ENCODE measurements at regions not wholly inside any gene's neighbourhood (a gene's known extent, or its start where the extent isn't known, plus 50 kb on each side); places are given as distances from the start of the nearest gene placed in this dataset.
"Not testable (repeated sequence)": the region's sequence is repeated elsewhere in the genome, so short reads cannot be mapped to it uniquely, and the experiment has no call there.

- 85% methylated on average over 12 of the region's 12 CpGs for WGBS
- not testable (repeated sequence) for H3K9me3 ChIP-seq (ENCODE audit: control insufficient read depth in 4 of 4, low read length in 3 of 4); H3K27me3 ChIP-seq (ENCODE audit: control insufficient read depth in 4 of 4, insufficient read depth in 4 of 4, low read length in 3 of 4); H3K9ac ChIP-seq (ENCODE audit: low read depth in 1 of 2, low read length in 2 of 2); H3K36me3 ChIP-seq (ENCODE audit: control insufficient read depth in 4 of 4, insufficient read depth in 3 of 4, low read depth in 1 of 4, low read length in 3 of 4); DNase-seq (ENCODE audit: low spot score); H3K4me3 ChIP-seq (ENCODE audit: low read depth in 1 of 3, low read length in 3 of 3); H3K4me1 ChIP-seq (ENCODE audit: control insufficient read depth in 4 of 4, insufficient read depth in 4 of 4, low read length in 3 of 4); H3K27ac ChIP-seq (ENCODE audit: low read depth in 1 of 2, low read length in 2 of 2)
Measured at GRCh38 chr17:445839-446238, 93.2 kb upstream of the RPH3AL start, which contains the start of gene RFLNB. TSS of gene RFLNB (minus strand) at chr17:445939.

GRCh38 chr17:444879-445454, 92.4 kb upstream of the RPH3AL start:
- Histone ChIP-seq H3K9ac (ENCODE audit: low read depth in 1 of 2, low read length in 2 of 2) (no peak overlapping the region), H3K4me3 (ENCODE audit: low read depth in 1 of 3, low read length in 3 of 3) (no peak overlapping the region), H3K27me3 (ENCODE audit: control insufficient read depth in 4 of 4, insufficient read depth in 4 of 4, low read length in 3 of 4) (no peaks in the 10 kb centered on the region), H3K36me3 (ENCODE audit: control insufficient read depth in 4 of 4, insufficient read depth in 3 of 4, low read depth in 1 of 4, low read length in 3 of 4) (peaks cover 0 to 2% (median 0%) of the 10 kb centered on the region in 4 donors), H3K4me1 (ENCODE audit: control insufficient read depth in 4 of 4, insufficient read depth in 4 of 4, low read length in 3 of 4) (no peaks in the 10 kb centered on the region), H3K9me3 (ENCODE audit: control insufficient read depth in 4 of 4, low read length in 3 of 4) (no peaks in the 10 kb centered on the region), H3K27ac (ENCODE audit: low read depth in 1 of 2, low read length in 2 of 2) (no peak overlapping the region)
- TF ChIP-seq EGR1 (IDR thresholded peaks at IDR 0.05; ENCODE audit: low read depth in 2 of 2), result no peak
- TF ChIP-seq NR2F2 (IDR thresholded peaks at IDR 0.05), result no peak
- no peak for DNase-seq (ENCODE audit: low spot score)
- 95% methylated on average over 7 of the region's 7 CpGs for WGBS

GRCh38 chr17:443109-443508, 90.5 kb upstream of the RPH3AL start:
- DNase-seq (ENCODE audit: low spot score), result no peak
- H3K27me3 ChIP-seq (ENCODE audit: control insufficient read depth in 4 of 4, insufficient read depth in 4 of 4, low read length in 3 of 4), result no peaks in the 10 kb centered on the region
- TF ChIP-seq ATF3 (IDR thresholded peaks at IDR 0.05) (no peak), NR2F2 (IDR thresholded peaks at IDR 0.05) (no peak), HNF4G (IDR thresholded peaks at IDR 0.05) (no peak), TAF1 (conservative IDR thresholded peaks at IDR 0.05) (no peak), FOXA1 (IDR thresholded peaks at IDR 0.05) (no peak), CTCF (IDR thresholded peaks at IDR 0.05; ENCODE audit: low read depth, low read length, missing input control) (no peak), JUND (IDR thresholded peaks at IDR 0.05) (no peak), FOXA2 (IDR thresholded peaks at IDR 0.05) (no peak), RXRA (IDR thresholded peaks at IDR 0.05) (no peak), EGR1 (IDR thresholded peaks at IDR 0.05; ENCODE audit: low read depth in 2 of 2) (no peak), MAX (IDR thresholded peaks at IDR 0.05) (no peak), YY1 (IDR thresholded peaks at IDR 0.05) (no peak), SP1 (IDR thresholded peaks at IDR 0.05) (no peak), RAD21 (IDR thresholded peaks at IDR 0.05) (no peak), GABPA (IDR thresholded peaks at IDR 0.05 in 1 of 2, conservative IDR thresholded peaks at IDR 0.05 in 1 of 2) (no peak)
- no peak overlapping the region for H3K9ac ChIP-seq (ENCODE audit: low read depth in 1 of 2, low read length in 2 of 2)
- no peaks in the 10 kb centered on the region for H3K9me3 ChIP-seq (ENCODE audit: control insufficient read depth in 4 of 4, low read length in 3 of 4)
- peaks cover 0 to 2% (median 0%) of the 10 kb centered on the region in 4 donors for H3K36me3 ChIP-seq (ENCODE audit: control insufficient read depth in 4 of 4, insufficient read depth in 3 of 4, low read depth in 1 of 4, low read length in 3 of 4)
- no peak overlapping the region for H3K4me3 ChIP-seq (ENCODE audit: low read depth in 1 of 3, low read length in 3 of 3)
- no peaks in the 10 kb centered on the region for H3K4me1 ChIP-seq (ENCODE audit: control insufficient read depth in 4 of 4, insufficient read depth in 4 of 4, low read length in 3 of 4)
- 95% methylated on average over 30 of the region's 30 CpGs for WGBS
- no peak overlapping the region for H3K27ac ChIP-seq (ENCODE audit: low read depth in 1 of 2, low read length in 2 of 2)
